ENCODE measurements at regions not wholly inside any gene's neighbourhood (a gene's known extent, or its start where the extent isn't known, plus 50 kb on each side); places are given as distances from the start of the nearest gene placed in this dataset.
A peak's percentile ranks its signal among the peaks of the same experiment; 100 is the strongest.

- H3K27me3 ChIP-seq, result no peaks in the 10 kb centered on the region
- DNase-seq (ENCODE audit: low read depth in 1 of 2, low spot score in 1 of 2), result no peak
- H3K27ac ChIP-seq, result no peak overlapping the region
- no peaks in the 10 kb centered on the region for H3K9me3 ChIP-seq (ENCODE audit: low read depth)
- no peaks in the 10 kb centered on the region for H3K4me1 ChIP-seq (ENCODE audit: low read depth)
- H3K36me3 ChIP-seq, result no peaks in the 10 kb centered on the region
- H3K4me3 ChIP-seq, result no peak overlapping the region
- TF ChIP-seq, protein P1, sequence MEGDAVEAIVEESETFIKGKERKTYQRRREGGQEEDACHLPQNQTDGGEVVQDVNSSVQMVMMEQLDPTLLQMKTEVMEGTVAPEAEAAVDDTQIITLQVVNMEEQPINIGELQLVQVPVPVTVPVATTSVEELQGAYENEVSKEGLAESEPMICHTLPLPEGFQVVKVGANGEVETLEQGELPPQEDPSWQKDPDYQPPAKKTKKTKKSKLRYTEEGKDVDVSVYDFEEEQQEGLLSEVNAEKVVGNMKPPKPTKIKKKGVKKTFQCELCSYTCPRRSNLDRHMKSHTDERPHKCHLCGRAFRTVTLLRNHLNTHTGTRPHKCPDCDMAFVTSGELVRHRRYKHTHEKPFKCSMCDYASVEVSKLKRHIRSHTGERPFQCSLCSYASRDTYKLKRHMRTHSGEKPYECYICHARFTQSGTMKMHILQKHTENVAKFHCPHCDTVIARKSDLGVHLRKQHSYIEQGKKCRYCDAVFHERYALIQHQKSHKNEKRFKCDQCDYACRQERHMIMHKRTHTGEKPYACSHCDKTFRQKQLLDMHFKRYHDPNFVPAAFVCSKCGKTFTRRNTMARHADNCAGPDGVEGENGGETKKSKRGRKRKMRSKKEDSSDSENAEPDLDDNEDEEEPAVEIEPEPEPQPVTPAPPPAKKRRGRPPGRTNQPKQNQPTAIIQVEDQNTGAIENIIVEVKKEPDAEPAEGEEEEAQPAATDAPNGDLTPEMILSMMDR (IDR thresholded peaks at IDR 0.05; ENCODE audit: low read depth, low read length), result no peak
Observed at GRCh38 chr12:58767496-58767895, 152.8 kb downstream of the LRIG3 start.

GRCh38 chr12:58773986-58774385 lies 146.3 kb downstream of the LRIG3 start:
- H3K4me1 ChIP-seq (ENCODE audit: low read depth), result no peaks in the 10 kb centered on the region
- DNase-seq (ENCODE audit: low read depth in 1 of 2, low spot score in 1 of 2), result no peak
- no peaks in the 10 kb centered on the region for H3K27me3 ChIP-seq
- H3K36me3 ChIP-seq, result no peaks in the 10 kb centered on the region
- TF ChIP-seq, protein P1 (IDR thresholded peaks at IDR 0.05; ENCODE audit: low read depth, low read length), result no peak
- H3K4me3 ChIP-seq, result no peak overlapping the region
- no peak overlapping the region for H3K27ac ChIP-seq
- H3K9me3 ChIP-seq (ENCODE audit: low read depth), result no peaks in the 10 kb centered on the region

- TF ChIP-seq, protein P1 (IDR thresholded peaks at IDR 0.05; ENCODE audit: low read depth, low read length), result no peak
- Histone ChIP-seq H3K27me3 (no peaks in the 10 kb centered on the region), H3K9me3 (ENCODE audit: low read depth) (no peaks in the 10 kb centered on the region), H3K27ac (no peak overlapping the region), H3K4me3 (no peak overlapping the region), H3K36me3 (no peaks in the 10 kb centered on the region), H3K4me1 (ENCODE audit: low read depth) (no peaks in the 10 kb centered on the region)
- DNase-seq (ENCODE audit: low read depth in 1 of 2, low spot score in 1 of 2), result no peak
Observed at GRCh38 chr12:58774731-58775130, 145.6 kb downstream of the LRIG3 start.

- H3K9me3 ChIP-seq (ENCODE audit: low read depth), result no peaks in the 10 kb centered on the region
- no peak overlapping the region for H3K4me3 ChIP-seq
- no peaks in the 10 kb centered on the region for H3K27me3 ChIP-seq
- DNase-seq (ENCODE audit: low read depth in 1 of 2, low spot score in 1 of 2), result no peak
- H3K36me3 ChIP-seq, result no peaks in the 10 kb centered on the region
- H3K27ac ChIP-seq, result no peak overlapping the region
- TF ChIP-seq, protein P1 (IDR thresholded peaks at IDR 0.05; ENCODE audit: low read depth, low read length), result no peak
- no peaks in the 10 kb centered on the region for H3K4me1 ChIP-seq (ENCODE audit: low read depth)
Observed at GRCh38 chr12:58775396-58775795, 144.9 kb downstream of the LRIG3 start.

DNA sequence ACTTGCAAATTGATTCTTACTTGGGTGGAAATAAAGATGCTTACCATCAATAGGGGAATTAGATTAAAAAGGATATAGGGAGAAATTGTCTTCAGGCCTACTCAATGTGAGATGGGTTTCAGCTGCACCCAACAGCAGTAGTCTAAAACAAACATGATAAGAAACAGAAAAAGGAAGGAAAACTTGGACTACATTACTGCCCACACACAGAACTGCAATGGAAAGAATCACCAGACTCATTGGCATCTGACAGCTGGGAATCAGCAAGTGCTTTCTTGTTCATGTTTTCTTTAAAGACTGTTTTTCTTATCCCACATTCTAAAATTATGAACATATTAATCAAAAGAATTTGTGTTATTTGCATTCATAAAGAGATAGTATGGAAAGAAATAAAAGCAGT lies 144.2 kb downstream of the LRIG3 start:
- Histone ChIP-seq H3K9me3 (ENCODE audit: low read depth) (no peaks in the 10 kb centered on the region), H3K36me3 (no peaks in the 10 kb centered on the region), H3K27ac (no peak overlapping the region), H3K4me1 (ENCODE audit: low read depth) (no peaks in the 10 kb centered on the region), H3K27me3 (no peaks in the 10 kb centered on the region), H3K4me3 (no peak overlapping the region)
- peak in 1 of 2 donors; percentile 9 for DNase-seq (ENCODE audit: low read depth in 1 of 2, low spot score in 1 of 2)
- TF ChIP-seq, protein P1 (IDR thresholded peaks at IDR 0.05; ENCODE audit: low read depth, low read length), result no peak

DNA sequence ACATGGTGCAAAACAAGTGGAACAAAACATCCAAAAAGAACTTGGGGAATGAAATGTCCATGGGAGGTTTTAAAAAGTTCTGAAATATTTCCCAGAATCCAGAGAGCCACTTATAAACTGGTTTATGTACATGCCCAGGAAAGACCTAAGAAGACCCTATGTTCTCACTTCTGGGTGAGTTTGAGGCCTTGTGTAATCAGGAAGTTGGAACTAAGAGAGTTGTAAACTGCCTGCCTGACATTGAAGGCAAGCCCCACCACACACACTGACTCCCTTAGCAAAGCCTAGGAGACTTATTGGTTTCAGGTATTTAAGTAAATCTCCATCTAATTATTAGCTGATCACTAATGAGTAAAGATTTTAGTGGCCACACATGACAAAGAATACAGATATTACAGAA lies 142.5 kb downstream of the LRIG3 start:
- Histone ChIP-seq H3K4me1 (ENCODE audit: low read depth) (no peaks in the 10 kb centered on the region), H3K9me3 (ENCODE audit: low read depth) (no peaks in the 10 kb centered on the region), H3K27ac (no peak overlapping the region), H3K4me3 (no peak overlapping the region), H3K27me3 (no peaks in the 10 kb centered on the region), H3K36me3 (no peaks in the 10 kb centered on the region)
- TF ChIP-seq, protein P1 (IDR thresholded peaks at IDR 0.05; ENCODE audit: low read depth, low read length), result no peak
- DNase-seq (ENCODE audit: low read depth in 1 of 2, low spot score in 1 of 2), result no peak

All from cardiac muscle cell (in vitro differentiated cells and primary cell).